ENCODE measurements at regions not wholly inside any gene's neighbourhood (a gene's known extent, or its start where the extent isn't known, plus 50 kb on each side); places are given as distances from the start of the nearest gene placed in this dataset.
"Not testable (repeated sequence)": the region's sequence is repeated elsewhere in the genome, so short reads cannot be mapped to it uniquely, and the experiment has no call there.

GRCh38 chr3:103513003-103513402 lies 1078.2 kb downstream of the ZPLD1 start:
- DNase-seq, result no peak

GRCh38 chr3:103515116-103515515 lies 1080.3 kb downstream of the ZPLD1 start:
- no peak for DNase-seq

GRCh38 chr3:103516950-103517349 lies 1082.1 kb downstream of the ZPLD1 start:
- no peak for DNase-seq

- DNase-seq, result not testable (repeated sequence)
These were observed 1096.5 kb downstream of the ZPLD1 start for GRCh38 chr3:103531327-103531726.

GRCh38 chr3:103532986-103533385 lies 1098.2 kb downstream of the ZPLD1 start:
- no peak for DNase-seq

- no peak for DNase-seq
These were observed 1119.6 kb downstream of the ZPLD1 start for GRCh38 chr3:103554451-103554850.

- DNase-seq, result not testable (repeated sequence)
These were observed 1129.3 kb downstream of the ZPLD1 start for GRCh38 chr3:103564116-103564515.

- no peak for DNase-seq
These were observed 1151.0 kb downstream of the ZPLD1 start for GRCh38 chr3:103585809-103586208.

GRCh38 chr3:103589770-103590169 lies 1155.0 kb downstream of the ZPLD1 start:
- no peak for DNase-seq

- DNase-seq, result no peak
These were observed 1166.0 kb downstream of the ZPLD1 start for GRCh38 chr3:103600844-103601243.

GRCh38 chr3:103601666-103602065 lies 1166.9 kb downstream of the ZPLD1 start:
- no peak for DNase-seq

- no peak for DNase-seq
These were observed 1174.7 kb downstream of the ZPLD1 start for GRCh38 chr3:103609472-103609871.

GRCh38 chr3:103613397-103614156 lies 1178.8 kb downstream of the ZPLD1 start:
- DNase-seq, result no peak

GRCh38 chr3:103614719-103615118 lies 1179.9 kb downstream of the ZPLD1 start:
- DNase-seq, result no peak

- no peak for DNase-seq
These were observed 1183.1 kb downstream of the ZPLD1 start for GRCh38 chr3:103617961-103618360.

GRCh38 chr3:103624271-103624670 lies 1189.5 kb downstream of the ZPLD1 start:
- DNase-seq, result no peak

- no peak for DNase-seq
These were observed 1194.6 kb downstream of the ZPLD1 start for GRCh38 chr3:103629391-103629790.

GRCh38 chr3:103644450-103644849 lies 1209.6 kb downstream of the ZPLD1 start:
- no peak for DNase-seq

GRCh38 chr3:103653996-103654395 lies 1219.2 kb downstream of the ZPLD1 start:
- no peak for DNase-seq

- DNase-seq, result no peak
These were observed 1222.9 kb downstream of the ZPLD1 start for GRCh38 chr3:103657756-103658155.

- DNase-seq, result no peak
These were observed 1226.0 kb downstream of the ZPLD1 start for GRCh38 chr3:103660810-103661209.

GRCh38 chr3:103662591-103662990 lies 1227.8 kb downstream of the ZPLD1 start:
- no peak for DNase-seq

GRCh38 chr3:103672346-103672745 lies 1237.5 kb downstream of the ZPLD1 start:
- no peak for DNase-seq

- DNase-seq, result no peak
These were observed 1250.1 kb downstream of the ZPLD1 start for GRCh38 chr3:103684904-103685303.

GRCh38 chr3:103685939-103686338 lies 1251.1 kb downstream of the ZPLD1 start:
- no peak for DNase-seq
